Osteocyte (in vitro differentiated cells): ENCODE measurements at regions not wholly inside any gene's neighbourhood (a gene's known extent, or its start where the extent isn't known, plus 50 kb on each side); places are given as distances from the start of the nearest gene placed in this dataset.

Experiments
- DNase-seq: peaks from one replicate; pipeline ENCODE4 v3.0.0; 2021; ENCODE audit warnings: mixed read lengths; ENCODE audit not compliant: unreplicated experiment; ENCODE audit errors: extremely low spot score
- H3K27ac Mint-ChIP-seq: one replicate; pipeline ENCODE4 v1.8.0; 2021; ENCODE audit warnings: mild to moderate bottlenecking, mixed read lengths; ENCODE audit not compliant: unreplicated experiment
- H3K27me3 Mint-ChIP-seq: one replicate; pipeline ENCODE4 v1.8.0; 2021; ENCODE audit warnings: mixed read lengths; ENCODE audit not compliant: unreplicated experiment
- H3K36me3 Mint-ChIP-seq: one replicate; pipeline ENCODE4 v1.8.0; 2021; ENCODE audit warnings: mixed read lengths; ENCODE audit not compliant: unreplicated experiment
- H3K4me1 Mint-ChIP-seq: one replicate; pipeline ENCODE4 v1.8.0; 2021; ENCODE audit warnings: mixed read lengths; ENCODE audit not compliant: unreplicated experiment
- H3K4me3 Mint-ChIP-seq: one replicate; pipeline ENCODE4 v1.8.0; 2021; ENCODE audit warnings: mild to moderate bottlenecking, moderate library complexity, mixed read lengths; ENCODE audit not compliant: unreplicated experiment
- H3K9me3 Mint-ChIP-seq: one replicate; pipeline ENCODE4 v1.8.0; 2021; ENCODE audit warnings: mixed read lengths; ENCODE audit not compliant: unreplicated experiment
- TF ChIP-seq, protein P1 (sequence below): fragments of 200-600 bp; sonication (generic); IDR thresholded peaks from 2 replicates; pipeline ENCODE4 v1.5.0; 2021; ENCODE audit warnings: antibody characterized with exemption, mild to moderate bottlenecking, moderate library complexity

DNA sequence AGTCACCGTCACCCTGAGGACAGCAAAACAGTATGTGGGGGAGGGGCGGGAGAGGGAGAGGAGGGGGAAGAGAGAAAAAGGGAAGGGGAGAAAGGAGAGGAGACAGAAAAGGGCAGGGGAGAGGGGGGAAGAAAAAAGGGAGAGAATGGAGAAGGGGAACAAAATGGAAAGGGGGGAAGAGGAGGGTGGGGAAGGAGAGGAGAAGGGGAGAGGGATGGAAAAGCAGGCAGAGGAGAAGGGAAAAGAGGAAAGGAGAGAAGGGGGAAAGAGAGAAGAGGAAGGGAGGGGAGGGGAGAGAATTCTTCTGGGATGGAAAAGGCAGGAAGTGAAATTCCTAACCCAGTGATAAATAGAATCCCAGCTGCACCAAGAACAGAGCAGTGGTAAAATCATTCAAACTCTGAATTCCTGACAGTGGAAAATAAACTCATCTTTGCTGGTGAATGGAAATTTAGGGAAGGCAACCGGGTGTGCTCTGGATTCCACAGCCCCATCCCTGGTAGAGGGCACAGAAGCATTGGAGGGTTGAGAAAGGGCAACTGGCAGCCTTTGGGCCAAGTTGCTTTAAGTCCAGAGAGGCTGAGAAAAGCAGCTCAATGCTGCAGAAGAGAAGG lies 244.2 kb downstream of the BCOR start:
- H3K9me3 Mint-ChIP-seq, result peaks cover 4% of the 10 kb centered on the region
- peaks cover 48% of the 10 kb centered on the region for H3K4me1 Mint-ChIP-seq
- no peak for DNase-seq
- H3K36me3 Mint-ChIP-seq, result no peaks in the 10 kb centered on the region
- TF ChIP-seq, protein P1, sequence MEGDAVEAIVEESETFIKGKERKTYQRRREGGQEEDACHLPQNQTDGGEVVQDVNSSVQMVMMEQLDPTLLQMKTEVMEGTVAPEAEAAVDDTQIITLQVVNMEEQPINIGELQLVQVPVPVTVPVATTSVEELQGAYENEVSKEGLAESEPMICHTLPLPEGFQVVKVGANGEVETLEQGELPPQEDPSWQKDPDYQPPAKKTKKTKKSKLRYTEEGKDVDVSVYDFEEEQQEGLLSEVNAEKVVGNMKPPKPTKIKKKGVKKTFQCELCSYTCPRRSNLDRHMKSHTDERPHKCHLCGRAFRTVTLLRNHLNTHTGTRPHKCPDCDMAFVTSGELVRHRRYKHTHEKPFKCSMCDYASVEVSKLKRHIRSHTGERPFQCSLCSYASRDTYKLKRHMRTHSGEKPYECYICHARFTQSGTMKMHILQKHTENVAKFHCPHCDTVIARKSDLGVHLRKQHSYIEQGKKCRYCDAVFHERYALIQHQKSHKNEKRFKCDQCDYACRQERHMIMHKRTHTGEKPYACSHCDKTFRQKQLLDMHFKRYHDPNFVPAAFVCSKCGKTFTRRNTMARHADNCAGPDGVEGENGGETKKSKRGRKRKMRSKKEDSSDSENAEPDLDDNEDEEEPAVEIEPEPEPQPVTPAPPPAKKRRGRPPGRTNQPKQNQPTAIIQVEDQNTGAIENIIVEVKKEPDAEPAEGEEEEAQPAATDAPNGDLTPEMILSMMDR, result no peak
- H3K27me3 Mint-ChIP-seq, result no peaks in the 10 kb centered on the region
- no peak overlapping the region for H3K4me3 Mint-ChIP-seq
- H3K27ac Mint-ChIP-seq, result peak overlapping the region; percentile 50

DNA sequence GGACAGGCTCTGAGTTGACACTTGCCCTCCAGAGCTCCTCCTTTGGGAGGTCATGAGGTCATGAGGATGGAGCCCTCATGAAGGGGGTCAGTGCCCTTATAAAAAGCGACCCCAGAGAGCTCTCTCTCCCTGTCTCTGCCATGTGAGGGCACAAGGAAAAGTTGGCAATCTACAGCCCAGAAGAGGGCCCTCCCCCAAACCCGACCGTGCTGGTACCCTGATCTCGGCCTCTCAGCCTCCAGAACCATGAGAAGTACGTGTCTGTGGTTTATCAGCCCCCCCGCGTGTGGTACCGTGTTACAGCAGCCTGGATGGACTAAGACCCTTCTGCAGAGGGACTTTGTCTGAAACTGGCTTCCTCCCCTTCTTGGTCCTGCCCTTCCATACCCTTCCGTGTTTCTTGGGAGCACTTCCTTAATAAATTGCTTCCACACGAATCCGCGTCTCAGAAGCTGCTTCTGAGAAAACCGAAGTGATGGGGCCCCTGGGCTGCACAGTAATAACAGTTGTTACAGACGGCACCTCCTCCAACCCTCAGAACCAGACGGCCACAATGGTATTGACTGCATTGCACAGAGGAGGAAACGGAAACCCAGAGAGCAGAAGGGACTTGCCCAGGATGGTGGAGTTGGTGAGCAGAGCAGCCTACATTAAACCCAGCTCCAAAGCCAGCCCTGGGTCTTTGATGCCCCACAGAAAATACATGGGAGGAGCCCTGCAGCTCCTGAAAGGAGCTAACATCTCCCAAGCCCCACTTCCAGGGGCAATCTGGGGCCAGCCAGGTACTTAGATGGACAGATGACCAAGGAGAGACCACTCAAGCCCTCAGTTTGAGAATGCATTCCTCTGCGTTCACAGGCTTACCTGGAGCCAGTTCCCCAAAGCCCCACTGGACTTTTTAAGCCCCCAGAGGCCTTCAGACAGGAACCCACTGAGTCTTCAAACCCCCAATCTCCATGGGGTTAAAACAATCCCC lies 242.7 kb downstream of the BCOR start:
- H3K4me3 Mint-ChIP-seq, result no peak overlapping the region
- peaks cover 48% of the 10 kb centered on the region for H3K4me1 Mint-ChIP-seq
- TF ChIP-seq, protein P1, result no peak
- H3K27ac Mint-ChIP-seq, result no peak overlapping the region
- H3K27me3 Mint-ChIP-seq, result no peaks in the 10 kb centered on the region
- no peaks in the 10 kb centered on the region for H3K36me3 Mint-ChIP-seq
- DNase-seq, result no peak
- peaks cover 1% of the 10 kb centered on the region for H3K9me3 Mint-ChIP-seq

DNA sequence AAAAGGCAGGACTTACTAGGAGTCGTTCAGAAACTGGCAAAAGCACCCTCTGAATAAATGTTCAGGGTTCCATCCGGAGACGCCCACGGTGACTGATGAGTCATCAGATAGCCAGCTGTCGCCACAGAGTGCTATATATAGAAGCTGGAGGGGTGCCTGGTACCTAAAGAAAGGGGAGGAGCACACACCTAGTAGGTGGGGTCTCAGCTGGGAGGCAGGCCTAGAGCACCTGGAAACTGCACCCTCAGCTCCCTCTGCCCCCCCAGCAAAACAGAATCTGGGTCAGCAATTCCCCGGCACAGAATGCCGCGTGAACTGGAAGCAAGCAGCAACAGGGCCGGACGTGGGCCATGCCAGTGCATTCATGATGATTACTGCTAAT lies 242.0 kb downstream of the BCOR start:
- TF ChIP-seq, protein P1, result no peak
- H3K9me3 Mint-ChIP-seq, result no peaks in the 10 kb centered on the region
- H3K27ac Mint-ChIP-seq, result no peak overlapping the region
- H3K4me1 Mint-ChIP-seq, result peaks cover 45% of the 10 kb centered on the region
- DNase-seq, result no peak
- no peak overlapping the region for H3K4me3 Mint-ChIP-seq
- no peaks in the 10 kb centered on the region for H3K27me3 Mint-ChIP-seq
- no peaks in the 10 kb centered on the region for H3K36me3 Mint-ChIP-seq

DNA sequence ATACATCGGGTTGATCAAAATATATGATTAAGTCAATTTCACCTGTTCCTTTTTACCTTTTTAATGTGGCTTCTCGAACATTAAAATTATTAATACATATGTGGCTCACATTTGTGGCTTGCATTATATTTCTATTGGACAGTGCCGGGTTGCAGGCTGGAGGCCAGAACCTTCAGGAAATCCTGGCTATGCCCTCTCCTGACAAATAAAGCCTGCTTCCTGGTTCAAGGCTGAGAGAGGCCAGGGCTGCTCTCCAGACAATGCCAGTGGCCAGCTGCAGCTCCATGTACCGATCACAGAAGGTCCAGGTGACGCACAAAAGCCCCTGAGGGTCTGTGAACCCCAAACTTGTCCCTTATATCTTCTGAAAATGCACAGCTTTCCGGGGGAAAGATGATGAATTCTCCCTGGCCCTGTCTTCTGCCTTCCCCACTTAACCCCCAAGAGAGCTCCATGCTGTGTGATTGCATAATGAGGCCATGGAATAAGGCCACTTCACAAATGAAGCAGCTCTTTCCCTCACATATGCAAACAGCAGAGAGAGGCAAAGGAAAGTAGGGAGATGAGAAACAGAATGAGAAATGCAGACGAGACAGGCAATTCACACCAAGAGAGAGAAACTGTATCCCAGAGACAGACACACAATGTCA lies 241.2 kb downstream of the BCOR start:
- no peak overlapping the region for H3K27ac Mint-ChIP-seq
- DNase-seq, result no peak

More for the DNA sequence above, 241.2 kb downstream of the BCOR start:
- Mint-ChIP-seq H3K27me3 (no peaks in the 10 kb centered on the region), H3K4me3 (no peak overlapping the region), H3K9me3 (no peaks in the 10 kb centered on the region), H3K4me1 (peaks cover 40% of the 10 kb centered on the region), H3K36me3 (no peaks in the 10 kb centered on the region)
- TF ChIP-seq, protein P1, result no peak
